GM12874 (cell line): ENCODE measurements at regions not wholly inside any gene's neighbourhood (a gene's known extent, or its start where the extent isn't known, plus 50 kb on each side); places are given as distances from the start of the nearest gene placed in this dataset.

Source experiments
- CTCF ChIP-seq: IDR thresholded peaks from 2 replicates; pipeline ENCODE4 v1.5.1; 2011; ENCODE audit warnings: low read depth, mild to moderate bottlenecking, control low read depth, low read length, moderate library complexity; ENCODE audit not compliant: insufficient read depth

- no peak for TF ChIP-seq CTCF
Observed at GRCh38 chr2:128774320-128775216, 455.9 kb upstream of the HS6ST1 start.

GRCh38 chr2:128775217-128775913 lies 456.7 kb upstream of the HS6ST1 start:
- TF ChIP-seq CTCF: no peak

GRCh38 chr2:128775914-128776285 lies 457.2 kb upstream of the HS6ST1 start:
- no peak for TF ChIP-seq CTCF

GRCh38 chr2:128776461-128777195 lies 458.0 kb upstream of the HS6ST1 start:
- TF ChIP-seq CTCF: no peak

GRCh38 chr2:128777196-128778035 lies 458.7 kb upstream of the HS6ST1 start:
- no peak for TF ChIP-seq CTCF

- TF ChIP-seq CTCF: no peak
Observed at GRCh38 chr2:128778843-128779242, 460.2 kb upstream of the HS6ST1 start.
